Body of pancreas (tissue), 4 donors: ENCODE measurements at regions not wholly inside any gene's neighbourhood (a gene's known extent, or its start where the extent isn't known, plus 50 kb on each side); places are given as distances from the start of the nearest gene placed in this dataset.

ENCODE experiments used
- ATAC-seq: fragments of 150-250 bp; one replicate; pipeline ENCODE4 v1.9.1; 2016
- DNase-seq, 4 donors: peaks; one replicate each; pipeline ENCODE4 v3.0.0-alpha.2; 2019
- H3K27ac ChIP-seq, 4 donors: fragments of 200-600 bp; sonication (generic); 1 replicate in 3 of 4; 2 replicates in 1 of 4; pipeline versions ENCODE4 v1.5.1 to v1.6.1; 2016 to 2019; ENCODE audit warnings: mild to moderate bottlenecking in 1 of 4, mixed read lengths in 1 of 4, moderate library complexity in 1 of 4
- H3K27me3 ChIP-seq, 2 donors: fragments of 200-600 bp; sonication (generic); one replicate each; pipeline ENCODE4 v1.6.0; 2016; ENCODE audit warnings: mild to moderate bottlenecking in 1 of 2
- H3K36me3 ChIP-seq, 2 donors: fragments of 200-600 bp; sonication (generic); replicated peaks in 1 of 2; 2 replicates each; pipeline ENCODE4 v1.5.1; 2016; ENCODE audit warnings: low read depth in 2 of 2; ENCODE audit not compliant: insufficient read depth in 1 of 2
- H3K4me1 ChIP-seq: fragments of 200-600 bp; sonication (generic); one replicate; pipeline ENCODE4 v1.6.0; 2016
- H3K4me3 ChIP-seq, 2 donors: fragments of 200-600 bp; sonication (generic); 1 replicate in 1 of 2; 2 replicates in 1 of 2; pipeline ENCODE4 v1.5.1; 2016 to 2019
- H3K9me3 ChIP-seq, 3 donors: fragments of 200-600 bp; sonication (generic); 1 replicate in 2 of 3; 2 replicates in 1 of 3; pipeline ENCODE4 v1.5.1; 2016
- POLR2A ChIP-seq, 3 donors: fragments of 450-650 bp; IDR thresholded peaks; one replicate each; pipeline ENCODE4 v1.6.1; 2016; ENCODE audit warnings: antibody characterized with exemption in 3 of 3, mild to moderate bottlenecking in 2 of 3
- WGBS, 2 donors: methylation state at CpG; one replicate each; pipeline ENCODE4 v1.1.5; 2017; 5-methylcytosine and 5-hydroxymethylcytosine counted together
- intact Hi-C: fragments of 100-400 bp; cut with DNase I; formaldehyde crosslinking; loops from one replicate; pipeline ENCODE4 v1.15.1; 2023
- TF ChIP-seq, protein P1 (sequence below), 7 experiments: fragments of 450-650 bp in 4 of 7; fragments of 200-600 bp in 3 of 7; sonication (generic) in 3 of 7; IDR thresholded peaks; one replicate each; pipeline ENCODE4 v1.5.1; 2016 to 2019; ENCODE audit warnings: antibody characterized with exemption in 7 of 7

DNA sequence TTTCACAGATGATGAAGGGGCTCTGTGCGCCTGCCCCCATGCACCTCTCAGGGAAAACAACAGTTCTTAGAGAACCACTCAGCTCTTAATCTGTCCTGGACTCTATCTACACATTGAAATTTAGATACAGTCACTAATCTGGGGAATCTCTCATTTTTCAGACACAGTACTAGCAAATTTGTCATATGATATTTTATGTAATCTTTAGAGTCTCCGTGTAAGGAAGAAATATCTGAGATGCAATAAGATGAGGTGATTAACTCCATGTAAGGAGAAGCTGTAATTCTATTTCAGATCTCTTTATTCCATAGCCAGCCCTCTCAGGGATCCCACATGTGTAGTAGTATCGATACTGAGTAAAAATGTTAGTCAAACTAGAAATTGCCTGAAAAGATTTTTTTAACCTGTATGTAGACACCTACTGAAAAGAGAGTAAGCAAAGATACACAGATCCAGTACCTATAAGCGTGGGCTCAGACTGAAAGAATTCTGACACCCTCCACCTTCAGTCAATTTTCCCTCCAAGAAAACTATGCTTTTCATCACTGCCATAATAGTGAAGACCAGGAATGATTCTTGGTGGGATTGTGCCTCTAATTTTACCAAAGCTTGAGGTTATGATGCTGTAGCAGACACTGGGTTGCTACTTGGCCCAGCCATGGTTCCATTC lies 279.6 kb upstream of the TMEM161B start:
- Histone ChIP-seq H3K36me3 (no peaks in the 10 kb centered on the region), H3K27ac (no peak overlapping the region), H3K27me3 (no peaks in the 10 kb centered on the region), H3K4me1 (no peaks in the 10 kb centered on the region), H3K9me3 (no peaks in the 10 kb centered on the region), H3K4me3 (no peak overlapping the region)
- DNase-seq: no peak
- intact Hi-C loops: no loop called here
- no peak for TF ChIP-seq POLR2A (IDR thresholded peaks at IDR 0.05)
- TF ChIP-seq, protein P1, sequence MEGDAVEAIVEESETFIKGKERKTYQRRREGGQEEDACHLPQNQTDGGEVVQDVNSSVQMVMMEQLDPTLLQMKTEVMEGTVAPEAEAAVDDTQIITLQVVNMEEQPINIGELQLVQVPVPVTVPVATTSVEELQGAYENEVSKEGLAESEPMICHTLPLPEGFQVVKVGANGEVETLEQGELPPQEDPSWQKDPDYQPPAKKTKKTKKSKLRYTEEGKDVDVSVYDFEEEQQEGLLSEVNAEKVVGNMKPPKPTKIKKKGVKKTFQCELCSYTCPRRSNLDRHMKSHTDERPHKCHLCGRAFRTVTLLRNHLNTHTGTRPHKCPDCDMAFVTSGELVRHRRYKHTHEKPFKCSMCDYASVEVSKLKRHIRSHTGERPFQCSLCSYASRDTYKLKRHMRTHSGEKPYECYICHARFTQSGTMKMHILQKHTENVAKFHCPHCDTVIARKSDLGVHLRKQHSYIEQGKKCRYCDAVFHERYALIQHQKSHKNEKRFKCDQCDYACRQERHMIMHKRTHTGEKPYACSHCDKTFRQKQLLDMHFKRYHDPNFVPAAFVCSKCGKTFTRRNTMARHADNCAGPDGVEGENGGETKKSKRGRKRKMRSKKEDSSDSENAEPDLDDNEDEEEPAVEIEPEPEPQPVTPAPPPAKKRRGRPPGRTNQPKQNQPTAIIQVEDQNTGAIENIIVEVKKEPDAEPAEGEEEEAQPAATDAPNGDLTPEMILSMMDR (IDR thresholded peaks at IDR 0.05): no peak
- ATAC-seq: no peak
- 54 to 68% methylated on average over 4 of the region's 4 CpGs for WGBS, 2 donors

DNA sequence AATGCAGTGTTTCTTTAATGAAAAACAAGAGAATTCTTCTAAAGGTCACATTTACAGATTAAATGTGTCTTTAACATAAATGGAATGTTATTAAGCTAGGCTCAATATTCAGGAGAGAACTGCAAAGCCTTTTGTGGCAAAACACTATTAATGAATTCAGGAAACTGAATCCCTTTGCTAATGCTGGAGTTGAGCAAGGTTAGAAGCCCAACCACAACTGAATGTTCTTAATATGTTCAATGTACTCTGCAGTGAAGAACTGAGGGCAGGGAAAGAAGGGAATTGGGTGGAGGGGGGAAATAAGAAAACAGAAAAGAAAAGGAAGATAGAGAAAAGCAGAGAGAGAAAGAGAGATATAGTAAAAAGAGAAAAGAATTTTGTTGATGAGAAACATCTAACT lies 276.7 kb upstream of the TMEM161B start:
- intact Hi-C loops: no loop called here
- H3K9me3 ChIP-seq: no peaks in the 10 kb centered on the region
- no peaks in the 10 kb centered on the region for H3K4me1 ChIP-seq
- TF ChIP-seq, protein P1 (IDR thresholded peaks at IDR 0.05): no peak
- no peak for TF ChIP-seq POLR2A (IDR thresholded peaks at IDR 0.05)
- DNase-seq: no peak
- H3K36me3 ChIP-seq: no peaks in the 10 kb centered on the region
- no peak overlapping the region for H3K4me3 ChIP-seq
- H3K27ac ChIP-seq: no peak overlapping the region
- ATAC-seq: no peak
- H3K27me3 ChIP-seq: no peaks in the 10 kb centered on the region

DNA sequence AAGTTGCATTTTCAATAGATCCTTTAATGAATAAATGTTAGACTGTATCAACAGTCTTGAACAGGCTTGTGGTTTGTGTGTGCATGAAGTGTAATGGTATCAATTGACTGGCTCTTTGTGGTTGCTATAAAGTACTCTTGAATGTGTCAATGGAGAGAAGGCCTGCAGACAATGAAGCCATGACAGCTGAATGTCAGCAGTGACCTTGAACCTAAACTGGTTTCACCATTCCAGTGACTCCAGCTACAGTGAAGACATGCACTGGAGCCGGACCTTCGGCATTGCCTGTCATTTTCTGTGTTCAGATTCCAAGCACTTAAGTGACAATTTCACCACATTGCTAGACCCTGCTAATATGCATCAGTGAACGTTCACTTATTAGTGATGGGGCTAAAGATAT lies 276.0 kb upstream of the TMEM161B start:
- Histone ChIP-seq H3K27me3 (no peaks in the 10 kb centered on the region), H3K4me3 (no peak overlapping the region), H3K36me3 (no peaks in the 10 kb centered on the region), H3K9me3 (no peaks in the 10 kb centered on the region), H3K4me1 (no peaks in the 10 kb centered on the region), H3K27ac (no peak overlapping the region)
- intact Hi-C loops: no loop called here
- WGBS, 2 donors: 59 to 76% methylated on average over 3 of the region's 3 CpGs
- TF ChIP-seq, protein P1 (IDR thresholded peaks at IDR 0.05): no peak
- no peak for TF ChIP-seq POLR2A (IDR thresholded peaks at IDR 0.05)
- ATAC-seq (no peak), DNase-seq (no peak)

DNA sequence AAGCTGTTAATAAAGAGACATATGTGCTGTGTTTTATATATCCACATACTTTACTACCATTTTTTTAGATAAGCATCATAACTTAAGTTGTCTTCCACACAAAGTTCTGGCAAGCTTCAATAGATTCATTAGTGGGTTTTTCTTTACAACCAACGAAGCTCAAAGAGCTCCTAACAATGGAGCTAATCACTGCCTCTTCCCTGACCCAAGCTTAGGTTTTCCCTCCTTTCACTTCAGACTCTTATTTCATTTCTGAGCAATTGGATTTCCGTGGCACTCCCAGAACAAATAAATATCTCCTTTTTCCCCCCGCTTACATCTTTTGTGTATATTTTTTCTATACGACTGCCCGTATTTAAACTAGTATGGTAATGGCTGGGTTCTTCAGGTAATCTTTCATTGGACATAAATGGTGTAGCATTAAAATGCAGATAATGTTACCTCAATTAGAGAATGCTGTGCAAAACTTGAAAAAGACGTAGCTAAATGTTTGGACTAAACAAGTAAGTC lies 275.5 kb upstream of the TMEM161B start:
- no peaks in the 10 kb centered on the region for H3K9me3 ChIP-seq
- H3K4me1 ChIP-seq: no peaks in the 10 kb centered on the region
- no peak overlapping the region for H3K27ac ChIP-seq
- no peaks in the 10 kb centered on the region for H3K36me3 ChIP-seq
- H3K27me3 ChIP-seq: no peaks in the 10 kb centered on the region
- TF ChIP-seq, protein P1 (IDR thresholded peaks at IDR 0.05): no peak
- no peak for TF ChIP-seq POLR2A (IDR thresholded peaks at IDR 0.05)
- ATAC-seq: no peak
- no peak for DNase-seq
- H3K4me3 ChIP-seq: no peak overlapping the region
- 55 to 64% methylated on average over 6 of the region's 6 CpGs for WGBS, 2 donors
- intact Hi-C loops: no loop called here

DNA sequence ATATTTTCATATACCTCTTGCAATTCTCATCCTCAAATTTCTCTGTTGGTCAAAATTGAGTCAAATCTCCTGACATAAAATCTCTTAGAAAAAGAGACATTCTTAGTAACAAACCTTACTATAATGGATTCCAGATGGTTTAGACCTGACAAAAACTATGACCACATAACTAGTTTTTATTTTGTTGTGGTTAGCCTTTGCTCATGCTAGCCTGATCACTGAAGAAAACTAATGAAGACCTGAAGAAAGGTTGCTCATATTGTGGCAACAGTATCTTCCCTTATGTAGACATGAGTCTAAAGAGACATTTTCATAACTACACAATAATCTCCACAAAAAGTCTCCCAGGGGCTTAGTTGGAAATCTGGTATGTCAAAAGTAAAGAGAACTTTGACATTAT lies 274.1 kb upstream of the TMEM161B start:
- Histone ChIP-seq H3K9me3 (no peaks in the 10 kb centered on the region), H3K4me3 (no peak overlapping the region), H3K36me3 (no peaks in the 10 kb centered on the region), H3K4me1 (no peaks in the 10 kb centered on the region), H3K27me3 (no peaks in the 10 kb centered on the region), H3K27ac (no peak overlapping the region)
- DNase-seq (no peak), ATAC-seq (no peak)
- TF ChIP-seq, protein P1 (IDR thresholded peaks at IDR 0.05): no peak
- no peak for TF ChIP-seq POLR2A (IDR thresholded peaks at IDR 0.05)
- intact Hi-C loops: no loop called here
